Skeletal muscle satellite cell (primary cell): ENCODE measurements at regions not wholly inside any gene's neighbourhood (a gene's known extent, or its start where the extent isn't known, plus 50 kb on each side); places are given as distances from the start of the nearest gene placed in this dataset.

Source experiments
- H3K27me3 ChIP-seq: 2 replicates; pipeline ENCODE4 v1.7.0; 2013; ENCODE audit warnings: low read length; ENCODE audit not compliant: control insufficient read depth, insufficient read depth
- H3K36me3 ChIP-seq: 2 replicates; pipeline ENCODE4 v1.7.0; 2013; ENCODE audit warnings: mild to moderate bottlenecking, control low read depth, low read length; ENCODE audit not compliant: insufficient read depth
- H3K4me1 ChIP-seq: 2 replicates; pipeline ENCODE4 v1.7.0; 2013; ENCODE audit warnings: low read length; ENCODE audit not compliant: control insufficient read depth, insufficient read depth
- H3K4me2 ChIP-seq: 2 replicates; pipeline ENCODE4 v1.7.0; 2013; ENCODE audit warnings: mild to moderate bottlenecking, low read length
- H3K4me3 ChIP-seq: 2 replicates; pipeline ENCODE4 v1.7.0; 2013; ENCODE audit warnings: low read length
- H3K9ac ChIP-seq: 2 replicates; pipeline ENCODE4 v1.7.0; 2013; ENCODE audit warnings: mild to moderate bottlenecking, low read depth, low read length, moderate library complexity
- H3K9me3 ChIP-seq: replicated peaks from 2 replicates; pipeline ENCODE4 v1.7.0; 2013; ENCODE audit warnings: mild to moderate bottlenecking, control low read depth, low read length

DNA sequence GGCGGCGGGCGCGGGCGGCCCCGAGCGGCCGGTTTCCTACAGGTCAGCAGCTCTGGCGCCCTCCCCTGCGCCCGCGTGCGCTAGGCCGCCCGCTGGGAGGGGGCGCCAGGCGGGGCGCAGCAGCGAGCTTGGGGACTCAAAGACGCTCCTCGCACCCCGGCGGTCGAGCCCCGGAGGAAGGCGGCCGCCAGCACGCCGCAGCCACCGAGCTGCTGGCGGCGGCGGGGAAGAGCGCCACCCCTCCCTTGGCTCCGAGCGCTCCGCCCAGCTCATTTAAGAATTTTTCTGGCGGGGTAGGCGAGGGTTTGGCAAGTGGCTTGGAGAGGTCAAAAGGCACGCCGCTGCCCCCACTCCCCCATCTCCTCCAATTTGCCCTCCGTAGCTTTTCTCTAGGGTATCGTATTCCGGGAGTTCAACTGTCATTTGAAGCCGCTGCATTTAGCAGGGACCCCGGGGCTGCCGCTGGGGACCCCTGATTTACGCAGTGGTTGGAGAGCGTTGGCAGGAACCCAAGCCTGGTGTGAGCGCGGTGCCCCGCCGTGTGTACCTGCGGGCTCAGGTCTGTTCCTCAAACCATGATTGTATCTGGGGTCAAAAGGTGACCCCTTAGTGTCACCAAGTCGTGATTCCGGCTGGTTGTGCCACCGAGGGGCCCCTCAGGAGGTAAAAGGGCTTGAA is 59.5 kb upstream of the GSE1 start:
- H3K27me3 ChIP-seq: no peaks in the 10 kb centered on the region
- peak overlapping the region; percentile 92 for H3K4me3 ChIP-seq
- H3K4me2 ChIP-seq: peak overlapping the region; percentile 100
- H3K9me3 ChIP-seq: no peaks in the 10 kb centered on the region
- peak overlapping the region; percentile 78 for H3K9ac ChIP-seq
- H3K36me3 ChIP-seq: no peaks in the 10 kb centered on the region
- peaks cover 25% of the 10 kb centered on the region for H3K4me1 ChIP-seq

DNA sequence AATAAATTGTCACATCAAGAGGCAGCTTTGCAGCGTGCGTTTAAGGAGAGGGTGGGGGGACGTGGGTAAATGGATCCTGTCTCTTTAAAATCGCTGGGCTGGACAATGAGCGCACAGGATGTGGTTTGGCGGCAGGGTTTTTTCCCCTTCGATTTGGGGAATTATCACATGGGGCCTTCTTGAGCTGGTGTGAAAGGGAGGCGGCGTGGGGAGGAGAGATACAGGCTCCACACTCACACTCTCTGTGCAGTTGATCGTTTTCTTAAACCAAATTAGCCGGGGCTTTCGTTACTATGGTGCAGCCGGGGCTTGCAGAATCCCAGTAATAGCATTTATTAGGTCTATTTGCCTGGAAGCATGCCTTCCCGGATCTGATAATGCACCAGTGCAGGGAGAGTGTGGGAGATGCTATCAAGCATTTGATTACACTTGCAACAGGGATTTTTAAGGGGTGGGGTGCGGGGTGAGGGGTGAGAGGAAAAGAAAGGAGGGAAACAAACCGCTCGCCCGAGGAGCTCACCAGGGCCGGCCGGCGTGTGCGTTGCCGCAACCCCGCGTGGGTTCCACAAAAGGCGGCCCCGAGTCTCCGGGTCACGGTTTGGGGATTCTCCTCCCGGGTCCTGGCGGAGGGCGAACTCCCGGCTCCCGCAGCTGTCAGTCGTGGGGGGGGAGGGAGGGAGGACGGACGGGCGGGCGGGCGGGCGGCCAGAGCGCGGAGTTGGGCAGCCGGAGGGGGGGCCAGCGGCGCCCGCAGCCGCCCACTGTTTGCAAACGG is 58.8 kb upstream of the GSE1 start:
- Histone ChIP-seq H3K9ac (peak overlapping the region; percentile 83), H3K36me3 (no peaks in the 10 kb centered on the region), H3K4me3 (peak overlapping the region; percentile 92), H3K4me2 (peak overlapping the region; percentile 100), H3K9me3 (no peaks in the 10 kb centered on the region), H3K4me1 (peaks cover 27% of the 10 kb centered on the region), H3K27me3 (no peaks in the 10 kb centered on the region)

DNA sequence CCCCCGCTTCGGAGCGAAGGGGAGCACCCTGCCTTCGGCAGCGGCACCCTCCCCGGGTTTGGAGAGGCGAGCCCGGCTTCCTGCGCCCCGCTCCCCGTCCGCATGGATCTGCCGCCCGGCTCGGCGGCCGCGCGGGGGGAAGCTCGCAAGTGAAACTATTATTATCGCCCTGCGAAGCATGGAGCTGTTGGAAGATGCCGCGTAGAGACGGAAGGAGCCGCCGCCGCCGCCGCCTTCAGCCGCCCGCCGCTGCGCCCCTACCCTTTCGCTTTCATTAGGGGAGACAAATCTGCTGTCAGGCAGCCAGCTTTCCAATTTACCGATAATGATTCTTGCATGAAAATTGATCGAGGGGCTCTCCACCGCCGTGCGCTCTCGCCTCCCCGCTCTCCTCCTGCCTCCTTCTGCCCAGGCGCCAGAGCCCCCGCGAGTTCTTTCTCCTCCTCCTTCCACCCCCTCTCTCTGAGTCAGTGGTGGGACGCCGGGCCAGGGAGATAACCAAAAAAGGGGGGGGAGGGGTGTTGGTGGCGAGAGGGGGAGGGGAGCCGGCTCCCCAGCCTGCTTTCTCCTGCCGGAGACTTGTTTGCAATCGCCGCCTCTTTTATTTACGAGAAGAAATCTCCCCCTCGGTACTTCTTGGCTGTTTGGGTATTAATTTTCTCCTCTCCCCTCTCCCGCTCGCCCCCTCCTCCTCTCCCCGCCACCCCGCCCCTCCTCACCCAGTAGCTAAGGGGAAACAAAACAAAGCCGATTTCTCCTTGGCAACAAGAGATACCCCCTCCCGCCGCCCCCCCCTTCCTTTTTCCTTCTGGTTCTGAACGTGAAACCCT is 58.0 kb upstream of the GSE1 start:
- H3K4me2 ChIP-seq: peak overlapping the region; percentile 100
- peak overlapping the region; percentile 83 for H3K9ac ChIP-seq
- peaks cover 33% of the 10 kb centered on the region for H3K4me1 ChIP-seq
- H3K27me3 ChIP-seq: no peaks in the 10 kb centered on the region
- no peaks in the 10 kb centered on the region for H3K9me3 ChIP-seq
- H3K4me3 ChIP-seq: peak overlapping the region; percentile 92
- H3K36me3 ChIP-seq: no peaks in the 10 kb centered on the region

DNA sequence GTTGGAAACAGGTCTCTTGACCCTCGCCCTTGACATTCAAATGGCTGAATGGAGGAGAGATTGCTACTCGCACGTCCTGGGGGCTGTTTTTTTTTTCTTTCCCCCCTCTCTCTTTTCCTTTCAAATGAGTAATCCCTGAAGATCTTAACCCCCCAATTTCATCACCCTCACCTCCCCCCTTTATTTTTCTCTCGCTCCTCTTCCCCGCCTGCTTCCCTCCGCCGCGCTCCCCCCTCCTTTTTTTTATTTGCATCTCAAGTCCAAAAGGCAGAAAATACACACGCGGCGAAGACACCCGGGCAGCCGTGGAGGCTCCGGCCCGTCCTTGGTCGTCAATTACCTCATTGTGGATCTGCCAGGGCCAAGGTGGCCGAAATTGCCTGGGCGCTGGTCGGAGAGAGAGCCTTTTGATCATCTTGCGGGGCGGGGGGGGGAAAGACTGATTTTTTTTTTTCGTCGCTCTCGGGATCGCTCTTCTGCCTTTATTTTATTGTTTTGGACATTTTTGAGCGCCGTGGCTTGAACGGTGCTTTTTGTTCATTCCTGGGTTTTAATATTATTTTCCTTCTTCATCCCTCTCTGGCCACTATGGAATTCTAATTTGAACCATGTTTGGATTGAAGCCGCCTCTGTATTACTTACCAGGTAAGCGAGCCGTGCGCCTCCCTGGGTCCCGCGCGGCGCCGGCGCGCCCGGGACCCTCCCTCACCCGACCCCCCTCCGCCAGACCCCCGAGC is 57.2 kb upstream of the GSE1 start:
- H3K4me1 ChIP-seq: peaks cover 33% of the 10 kb centered on the region
- H3K27me3 ChIP-seq: no peaks in the 10 kb centered on the region
- peak overlapping the region; percentile 80 for H3K9ac ChIP-seq
- H3K9me3 ChIP-seq: no peaks in the 10 kb centered on the region
- no peaks in the 10 kb centered on the region for H3K36me3 ChIP-seq
- H3K4me3 ChIP-seq: peak overlapping the region; percentile 92
- peak overlapping the region; percentile 100 for H3K4me2 ChIP-seq

DNA sequence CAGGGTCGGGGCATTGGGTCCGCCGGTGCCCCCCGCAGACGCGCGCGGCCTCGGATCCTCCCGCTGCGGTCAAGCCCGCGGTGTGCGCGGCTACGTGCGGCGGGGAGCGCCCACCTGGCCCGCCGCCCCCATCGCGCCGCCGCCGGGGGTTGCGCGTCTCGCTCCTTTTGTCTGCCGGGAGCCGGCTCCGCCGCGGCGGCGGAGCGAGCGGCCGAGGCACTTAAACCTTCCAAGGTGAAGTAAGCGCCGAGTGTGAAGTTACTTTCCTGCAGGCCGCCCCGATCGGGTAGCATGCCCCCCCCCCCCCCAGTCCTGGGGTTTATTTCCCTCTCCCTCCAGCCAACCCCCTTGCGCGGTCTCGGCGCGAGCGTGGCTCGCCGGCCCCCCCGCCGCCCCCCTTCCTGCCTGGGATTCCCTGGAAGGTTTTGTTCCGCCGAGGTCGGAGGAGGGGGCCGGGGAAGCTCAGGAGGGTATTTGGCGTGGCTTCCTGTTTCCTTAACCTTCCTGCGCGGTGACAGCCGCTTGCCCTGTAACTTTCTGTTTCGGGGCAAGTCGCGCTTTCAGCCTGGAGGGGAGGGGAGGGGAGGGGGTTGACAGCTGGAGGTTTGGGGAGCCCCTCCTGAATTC is 56.6 kb upstream of the GSE1 start:
- Histone ChIP-seq H3K9me3 (no peaks in the 10 kb centered on the region), H3K36me3 (no peaks in the 10 kb centered on the region), H3K4me1 (peaks cover 33% of the 10 kb centered on the region), H3K27me3 (no peaks in the 10 kb centered on the region), H3K4me3 (peak overlapping the region; percentile 92), H3K9ac (peak overlapping the region; percentile 80), H3K4me2 (peak overlapping the region; percentile 100)

DNA sequence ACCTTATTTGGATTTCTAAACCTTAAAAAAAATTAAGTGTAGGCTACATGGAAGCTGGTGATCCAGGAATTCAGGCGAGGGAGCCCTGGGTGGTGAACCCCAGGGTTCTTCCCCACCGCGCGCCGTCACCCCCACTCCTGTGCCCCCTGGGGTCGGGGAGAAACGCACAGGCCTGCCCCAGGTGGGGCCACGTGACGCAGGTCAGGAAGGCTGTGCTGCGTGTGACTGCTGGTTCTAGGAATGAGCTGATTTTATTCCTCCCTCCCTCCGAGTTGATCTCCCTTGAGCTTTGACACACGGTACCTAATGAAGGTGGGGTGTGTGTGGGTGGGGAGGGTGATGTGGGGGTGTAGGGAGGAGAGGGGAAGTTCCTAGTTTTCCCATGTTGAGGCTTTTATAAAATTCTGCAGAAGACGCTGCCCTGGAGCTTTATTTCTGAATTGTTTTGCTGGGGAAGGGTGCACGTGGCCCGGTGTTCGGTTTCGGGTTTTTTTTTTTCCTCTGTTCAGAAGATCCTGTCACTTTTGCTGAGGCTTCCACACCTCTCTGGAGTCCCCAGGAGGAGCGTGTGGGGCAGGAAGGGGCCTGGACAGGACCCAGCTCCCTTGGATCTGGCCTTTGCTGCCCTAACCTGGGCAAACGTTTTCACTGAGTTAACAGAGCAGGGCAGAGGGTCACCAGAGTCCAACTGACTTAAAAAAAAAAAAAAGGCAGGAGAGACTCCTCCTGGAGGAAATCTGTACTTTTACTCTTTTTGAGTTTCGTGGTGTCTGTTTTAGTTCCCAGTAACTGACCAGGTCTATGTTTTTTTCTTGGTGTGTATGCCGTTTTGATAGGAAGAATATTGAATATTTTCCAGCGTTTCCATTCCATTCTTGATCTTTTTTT is 55.8 kb upstream of the GSE1 start:
- Histone ChIP-seq H3K27me3 (no peaks in the 10 kb centered on the region), H3K9me3 (no peaks in the 10 kb centered on the region), H3K36me3 (no peaks in the 10 kb centered on the region), H3K9ac (peak overlapping the region; percentile 80), H3K4me1 (peaks cover 33% of the 10 kb centered on the region), H3K4me3 (peak overlapping the region; percentile 92), H3K4me2 (peak overlapping the region; percentile 100)

DNA sequence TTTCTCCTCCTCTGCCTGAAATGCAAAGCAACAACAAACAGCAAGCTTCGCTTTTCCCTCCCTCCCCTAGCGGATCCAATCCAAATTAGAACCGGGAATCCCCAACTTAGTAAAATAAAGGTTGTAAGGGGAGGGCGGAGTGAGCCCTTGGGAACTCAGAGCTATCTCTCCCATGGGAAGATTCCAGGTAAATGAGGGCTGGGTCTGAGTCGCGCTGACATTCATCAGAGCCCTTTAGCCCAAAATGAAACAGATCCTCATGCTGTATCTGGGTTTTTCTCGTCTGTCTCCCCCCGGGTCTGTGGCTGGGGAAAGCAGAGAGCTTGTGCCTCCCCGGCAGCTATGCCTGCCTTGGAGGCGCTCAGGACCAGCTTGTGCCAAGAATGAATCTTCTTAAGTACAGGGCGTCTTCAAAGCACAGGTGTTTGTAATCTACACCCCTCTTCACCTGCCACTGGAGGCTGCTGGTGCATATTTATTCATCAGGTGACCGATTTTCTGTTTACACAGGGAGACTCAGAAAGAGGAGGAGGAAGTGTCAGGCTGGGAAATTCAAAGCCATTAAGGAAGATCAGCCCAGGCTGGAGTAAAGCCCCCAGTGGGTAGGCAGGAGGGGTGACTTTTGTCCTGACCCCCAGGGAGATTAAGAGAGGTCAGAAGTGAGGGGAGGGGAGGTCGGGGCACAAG is 55.0 kb upstream of the GSE1 start:
- Histone ChIP-seq H3K9me3 (no peaks in the 10 kb centered on the region), H3K4me1 (peaks cover 37% of the 10 kb centered on the region), H3K4me2 (peak overlapping the region; percentile 100), H3K4me3 (peak overlapping the region; percentile 92), H3K27me3 (no peaks in the 10 kb centered on the region), H3K36me3 (no peaks in the 10 kb centered on the region), H3K9ac (peak overlapping the region; percentile 80)

DNA sequence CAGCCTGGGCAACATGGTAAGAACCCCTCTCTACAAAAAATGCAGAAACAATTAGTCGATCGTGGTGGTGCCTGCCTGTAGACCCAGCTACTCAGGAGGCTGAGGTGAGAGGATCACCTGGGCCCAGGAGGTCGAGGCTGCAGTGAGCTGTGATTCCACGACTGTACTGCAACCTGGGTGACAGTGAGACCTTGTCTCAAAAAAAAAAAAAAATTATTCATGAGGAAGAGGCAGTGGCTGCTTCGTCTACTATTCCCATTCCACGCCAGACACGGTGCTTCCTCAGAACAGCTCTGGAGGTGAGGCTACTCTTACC is 52.2 kb upstream of the GSE1 start:
- H3K36me3 ChIP-seq: no peaks in the 10 kb centered on the region
- peaks cover 37% of the 10 kb centered on the region for H3K4me1 ChIP-seq
- no peak overlapping the region for H3K4me2 ChIP-seq
- no peak overlapping the region for H3K4me3 ChIP-seq
- no peak overlapping the region for H3K9ac ChIP-seq
- no peaks in the 10 kb centered on the region for H3K27me3 ChIP-seq
- no peaks in the 10 kb centered on the region for H3K9me3 ChIP-seq

DNA sequence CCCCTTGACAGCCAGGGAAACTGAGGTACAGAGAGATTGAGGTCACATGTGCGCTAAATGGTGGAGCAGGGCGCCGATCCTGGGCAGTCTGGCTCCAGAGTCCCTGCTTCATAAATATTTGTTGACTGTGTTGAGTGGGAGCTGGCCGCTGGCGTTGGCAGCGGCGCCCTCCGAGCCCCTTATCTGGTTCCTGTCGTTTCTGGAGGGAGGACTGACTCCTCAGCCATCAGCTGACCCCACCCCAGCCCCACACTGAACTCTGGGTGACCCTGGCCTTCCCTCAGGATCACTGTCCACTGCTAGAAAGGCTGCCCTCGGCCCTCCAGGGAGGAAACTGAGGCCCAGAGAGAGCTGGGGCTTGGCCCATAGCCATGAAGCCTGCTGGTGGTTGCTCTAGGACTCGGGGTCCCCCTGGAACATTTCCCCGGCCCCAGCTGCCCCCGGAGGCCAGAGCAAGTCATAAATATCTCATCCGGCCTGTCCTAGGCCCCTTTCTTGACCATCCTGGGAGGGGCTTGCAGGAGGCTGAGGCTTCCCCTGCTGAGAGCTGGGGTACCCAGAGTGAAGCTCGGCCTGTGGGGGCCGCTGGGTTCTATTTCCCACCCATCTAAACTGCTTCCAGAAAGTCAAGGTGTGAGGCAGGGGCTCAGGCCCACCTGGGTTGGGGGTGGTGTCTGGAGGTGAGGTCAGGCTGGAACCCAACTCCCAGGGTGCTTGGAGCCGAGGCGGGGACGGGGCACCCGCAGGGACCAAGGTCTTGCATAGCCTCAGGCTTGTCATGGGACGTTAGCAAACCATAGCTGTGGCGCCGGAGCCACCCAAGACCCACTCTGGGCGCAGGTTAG is 51.7 kb upstream of the GSE1 start:
- Histone ChIP-seq H3K9ac (no peak overlapping the region), H3K4me3 (no peak overlapping the region), H3K27me3 (no peaks in the 10 kb centered on the region), H3K9me3 (no peaks in the 10 kb centered on the region), H3K4me2 (no peak overlapping the region), H3K4me1 (peaks cover 37% of the 10 kb centered on the region), H3K36me3 (no peaks in the 10 kb centered on the region)
